Activated T-cell treated with anti-CD3 and anti-CD28 coated beads, Interleukin-2, amount 50 U/mL, for 1 hour (primary cell): ENCODE measurements at regions not wholly inside any gene's neighbourhood (a gene's known extent, or its start where the extent isn't known, plus 50 kb on each side); places are given as distances from the start of the nearest gene placed in this dataset.

Experiments used
- DNase-seq: peaks from one replicate; pipeline ENCODE4 v3.0.0-alpha.2; 2020

- DNase-seq, result no peak
These were observed 201.2 kb downstream of the CBLN2 start for GRCh38 chr18:72342933-72343332.

- no peak for DNase-seq
These were observed 204.2 kb downstream of the CBLN2 start for GRCh38 chr18:72339976-72340375.

GRCh38 chr18:72336786-72337185 is 207.4 kb downstream of the CBLN2 start:
- no peak for DNase-seq

- no peak for DNase-seq
These were observed 214.6 kb downstream of the CBLN2 start for GRCh38 chr18:72329533-72329932.

GRCh38 chr18:72325307-72325706 is 218.8 kb downstream of the CBLN2 start:
- DNase-seq, result no peak

GRCh38 chr18:72324677-72325076 is 219.5 kb downstream of the CBLN2 start:
- no peak for DNase-seq

GRCh38 chr18:72316497-72316896 is 227.6 kb downstream of the CBLN2 start:
- DNase-seq, result no peak

DNA sequence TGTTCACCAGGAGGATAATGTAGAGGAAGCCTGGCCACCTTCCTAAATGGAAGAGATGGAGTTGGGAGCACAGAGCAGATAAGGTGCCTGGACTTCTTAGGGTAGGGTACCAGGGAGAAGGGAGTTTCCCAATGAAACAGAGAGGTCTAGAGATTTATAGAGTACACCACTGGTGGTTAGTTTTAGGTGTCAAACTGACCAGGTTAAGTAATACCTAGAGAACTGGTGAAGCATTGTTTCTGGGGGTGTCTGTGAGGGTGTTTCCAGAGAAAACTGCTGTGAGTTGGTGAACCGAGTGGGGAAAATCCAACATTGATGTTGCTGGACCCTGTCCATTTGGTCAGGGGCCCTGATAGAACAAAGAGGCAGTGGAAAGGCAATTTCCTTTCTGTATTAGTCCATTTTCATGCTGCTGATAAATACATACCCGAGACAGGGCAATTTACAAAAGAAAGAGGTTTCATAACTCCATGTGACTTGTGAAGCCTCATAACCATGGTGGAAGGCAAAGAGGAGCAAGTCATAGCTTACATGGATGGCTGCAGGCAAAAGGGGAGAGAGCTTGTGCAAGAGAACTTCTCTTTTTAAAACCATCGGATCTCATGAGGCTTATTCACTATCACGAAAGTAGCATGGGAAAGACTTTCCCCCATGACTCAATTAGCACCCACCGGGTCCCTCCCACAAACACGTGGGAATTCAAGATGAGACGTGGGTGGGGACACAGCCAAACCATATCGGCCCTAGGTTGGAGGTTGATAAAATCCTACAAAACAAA is 260.8 kb downstream of the CBLN2 start:
- DNase-seq, result no peak

- no peak for DNase-seq
These were observed 271.1 kb downstream of the CBLN2 start for GRCh38 chr18:72273025-72273424.

GRCh38 chr18:72261590-72261989 is 282.6 kb downstream of the CBLN2 start:
- DNase-seq, result no peak

- DNase-seq, result no peak
These were observed 298.1 kb downstream of the CBLN2 start for GRCh38 chr18:72246076-72246475.

GRCh38 chr18:72235422-72235821 is 308.7 kb downstream of the CBLN2 start:
- no peak for DNase-seq

- no peak for DNase-seq
These were observed 311.0 kb downstream of the CBLN2 start for GRCh38 chr18:72233106-72233505.

DNA sequence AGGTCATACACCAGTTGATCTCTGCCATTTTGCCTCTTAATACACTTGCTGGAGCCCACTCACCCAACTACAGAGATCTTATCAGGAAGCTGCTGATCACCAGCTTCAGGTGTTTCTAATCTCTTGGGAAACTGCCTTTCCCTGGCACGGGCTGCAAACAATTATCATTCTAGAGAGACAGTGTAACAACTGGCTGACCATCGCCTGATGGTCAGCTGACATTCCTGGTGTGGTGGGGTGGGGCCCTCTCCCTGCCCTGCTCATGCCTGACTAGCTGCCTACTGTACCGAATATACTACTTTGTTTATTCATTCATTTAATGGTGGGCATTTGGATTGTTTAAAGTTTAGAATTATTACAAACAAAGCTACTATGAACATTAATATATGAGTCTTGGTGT is 311.5 kb downstream of the CBLN2 start:
- DNase-seq, result no peak

- no peak for DNase-seq
These were observed 318.2 kb downstream of the CBLN2 start for GRCh38 chr18:72225958-72226357.

- DNase-seq, result no peak
These were observed 320.4 kb downstream of the CBLN2 start for GRCh38 chr18:72223733-72224132.

- DNase-seq, result no peak
These were observed 335.0 kb downstream of the CBLN2 start for GRCh38 chr18:72208920-72209676.

DNA sequence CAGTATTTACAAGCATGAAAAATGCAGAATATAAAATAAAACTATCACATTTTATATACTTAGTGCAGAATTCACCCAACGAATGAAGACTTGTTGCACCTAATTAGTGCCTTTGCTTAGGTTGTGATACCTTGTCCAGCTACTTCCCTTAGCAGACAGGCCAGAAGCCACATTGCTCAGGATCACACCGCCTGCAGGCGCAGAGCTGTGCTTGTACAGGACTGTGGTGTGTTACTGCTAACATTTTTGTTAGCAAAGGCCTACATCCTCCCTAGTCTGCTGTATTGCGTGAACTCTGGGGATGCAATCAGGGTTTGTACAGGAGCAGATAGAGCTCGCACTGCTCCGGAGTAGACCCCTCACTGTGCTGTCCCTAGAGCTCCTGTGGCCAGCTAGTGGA is 336.9 kb downstream of the CBLN2 start:
- no peak for DNase-seq

DNA sequence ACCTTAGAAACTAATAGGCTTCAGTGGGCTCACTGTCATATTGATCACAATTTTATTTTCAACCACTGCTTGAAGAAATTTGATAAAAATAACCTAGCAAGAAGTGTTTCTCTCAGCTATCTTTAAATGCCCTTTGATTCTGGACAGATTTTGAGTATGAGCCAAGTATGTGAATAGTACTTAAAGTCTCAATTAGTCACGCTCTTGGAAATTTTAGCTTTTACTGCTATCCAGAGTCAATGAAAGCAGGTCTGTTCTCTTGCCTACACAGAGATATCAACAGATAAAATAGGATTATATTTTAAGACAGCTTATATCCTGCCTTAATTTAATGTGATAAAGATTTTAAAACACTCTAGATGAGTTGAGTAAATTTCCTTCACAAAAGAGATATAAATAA is 337.3 kb downstream of the CBLN2 start:
- no peak for DNase-seq

DNA sequence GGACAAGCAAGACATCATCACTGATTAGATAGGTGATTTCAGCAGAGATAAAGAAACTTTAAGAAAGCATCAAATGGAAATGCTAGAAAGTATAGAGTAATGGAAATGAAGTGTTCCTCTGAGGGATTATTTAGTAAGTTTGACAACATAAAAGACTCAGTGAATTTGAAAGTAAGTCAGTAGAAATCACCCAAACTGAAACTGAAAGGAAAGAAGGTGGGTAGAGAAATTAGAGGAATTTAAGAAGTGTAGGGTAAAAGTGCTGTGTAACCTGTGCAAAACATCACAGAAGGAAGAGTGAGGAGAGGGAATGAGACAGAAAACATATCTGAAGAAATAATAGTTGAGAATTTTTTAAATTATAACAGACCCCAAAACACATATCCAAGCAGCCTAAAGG is 343.1 kb downstream of the CBLN2 start:
- no peak for DNase-seq

- no peak for DNase-seq
These were observed 346.6 kb downstream of the CBLN2 start for GRCh38 chr18:72197591-72197990.

GRCh38 chr18:72194072-72194471 is 350.1 kb downstream of the CBLN2 start:
- DNase-seq, result no peak

GRCh38 chr18:72187956-72188355 is 356.2 kb downstream of the CBLN2 start:
- no peak for DNase-seq

DNA sequence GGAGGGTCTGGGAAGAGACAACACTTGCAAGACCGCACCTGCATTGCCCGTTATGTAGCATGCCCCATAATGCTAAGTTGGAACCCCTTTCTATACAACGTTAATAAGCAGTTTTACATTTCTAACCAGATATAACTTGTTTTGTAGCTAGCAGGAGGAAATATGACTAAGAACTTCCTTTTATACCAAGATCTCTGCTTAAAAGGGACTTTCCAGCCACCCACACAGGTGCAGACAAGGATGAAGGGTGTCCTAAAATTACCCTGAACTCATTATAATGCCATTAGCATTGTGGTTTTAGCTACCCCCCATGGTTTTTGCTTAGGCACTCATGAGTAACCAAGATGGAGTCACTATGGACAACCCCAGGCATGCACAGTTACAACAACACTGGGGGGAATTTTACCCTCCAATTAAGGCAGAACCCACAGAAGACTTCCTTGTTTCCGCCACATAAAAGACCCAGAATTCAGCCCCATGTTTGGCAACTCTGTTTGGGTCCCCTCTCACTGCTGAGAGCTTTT is 362.8 kb downstream of the CBLN2 start:
- DNase-seq, result no peak
